SW 1271 (cell line): ENCODE measurements at regions not wholly inside any gene's neighbourhood (a gene's known extent, or its start where the extent isn't known, plus 50 kb on each side); places are given as distances from the start of the nearest gene placed in this dataset.
"Not testable (repeated sequence)": the region's sequence is repeated elsewhere in the genome, so short reads cannot be mapped to it uniquely, and the experiment has no call there.

ENCODE experiments used
- DNase-seq, 2 experiments: peaks; one replicate each; lab custom pipeline; 2025; lab: John Stamatoyannopoulos, UW

GRCh38 chr2:53033411-53033810 is 734.2 kb upstream of the CHAC2 start:
- DNase-seq, result peak in 1 of 2 experiments; percentile 16

GRCh38 chr2:53028746-53029423 is 738.7 kb upstream of the CHAC2 start:
- DNase-seq, result no peak

GRCh38 chr2:53028225-53028624 is 739.4 kb upstream of the CHAC2 start:
- DNase-seq, result peak in 1 of 2 experiments; percentile 51

GRCh38 chr2:53022248-53022647 is 745.4 kb upstream of the CHAC2 start:
- not testable (repeated sequence) for DNase-seq

- DNase-seq, result no peak
Measured at GRCh38 chr2:53021828-53022227, 745.8 kb upstream of the CHAC2 start.

- DNase-seq, result no peak
Measured at GRCh38 chr2:53021292-53021691, 746.3 kb upstream of the CHAC2 start.

GRCh38 chr2:53018825-53019425 is 748.7 kb upstream of the CHAC2 start:
- DNase-seq, result peak in 1 of 2 experiments; percentile 34

GRCh38 chr2:53006980-53007379 is 760.6 kb upstream of the CHAC2 start:
- DNase-seq, result no peak

- no peak for DNase-seq
Measured at GRCh38 chr2:53004413-53004812, 763.2 kb upstream of the CHAC2 start.

GRCh38 chr2:52995424-52995823 is 772.2 kb upstream of the CHAC2 start:
- DNase-seq, result no peak

- peak in 1 of 2 experiments; percentile 28 for DNase-seq
Measured at GRCh38 chr2:52976143-52976949, 791.3 kb upstream of the CHAC2 start.

- no peak for DNase-seq
Measured at GRCh38 chr2:52974127-52974526, 793.5 kb upstream of the CHAC2 start.

- DNase-seq, result no peak
Measured at GRCh38 chr2:52970642-52971041, 797.0 kb upstream of the CHAC2 start.

- no peak for DNase-seq
Measured at GRCh38 chr2:52968043-52968442, 799.6 kb upstream of the CHAC2 start.

GRCh38 chr2:52964916-52965530 is 802.6 kb upstream of the CHAC2 start:
- DNase-seq, result no peak

- no peak for DNase-seq
Measured at GRCh38 chr2:52961403-52961802, 806.2 kb upstream of the CHAC2 start.

GRCh38 chr2:52960881-52961280 is 806.7 kb upstream of the CHAC2 start:
- DNase-seq, result no peak

GRCh38 chr2:52959801-52960200 is 807.8 kb upstream of the CHAC2 start:
- no peak for DNase-seq

- no peak for DNase-seq
Measured at GRCh38 chr2:52956766-52957165, 810.8 kb upstream of the CHAC2 start.

GRCh38 chr2:52956118-52956517 is 811.5 kb upstream of the CHAC2 start:
- DNase-seq, result no peak

- DNase-seq, result no peak
Measured at GRCh38 chr2:52955079-52955478, 812.5 kb upstream of the CHAC2 start.

GRCh38 chr2:52940101-52940500 is 827.5 kb upstream of the CHAC2 start:
- no peak for DNase-seq

- no peak for DNase-seq
Measured at GRCh38 chr2:52939250-52939649, 828.4 kb upstream of the CHAC2 start.
